HepG2 (cell line): ENCODE measurements at regions not wholly inside any gene's neighbourhood (a gene's known extent, or its start where the extent isn't known, plus 50 kb on each side); places are given as distances from the start of the nearest gene placed in this dataset.
A peak's percentile ranks its signal among the peaks of the same experiment; 100 is the strongest.

Experiments
- AHDC1 ChIP-seq: sonication (generic); formaldehyde crosslinking; IDR thresholded peaks from 2 replicates; pipeline ENCODE4 v1.5.1; 2020; ENCODE audit warnings: mild to moderate bottlenecking, missing genetic modification reagents, borderline replicate concordance
- ATF3 ChIP-seq: sonication (generic); formaldehyde crosslinking; IDR thresholded peaks from 2 replicates; pipeline ENCODE4 v1.4.0; 2020; ENCODE audit warnings: missing genetic modification reagents
- ATF5 ChIP-seq: sonication (generic); formaldehyde crosslinking; IDR thresholded peaks from 2 replicates; pipeline ENCODE4 v1.4.0; 2020; ENCODE audit warnings: mild to moderate bottlenecking, low read depth, missing genetic modification reagents
- CAMTA2 ChIP-seq: sonication (generic); formaldehyde crosslinking; IDR thresholded peaks from 2 replicates; pipeline ENCODE4 v1.4.0; 2020; ENCODE audit warnings: mild to moderate bottlenecking, missing genetic modification reagents, borderline replicate concordance
- DDIT3 ChIP-seq: sonication (generic); formaldehyde crosslinking; IDR thresholded peaks from 2 replicates; pipeline ENCODE4 v1.4.0; 2020; ENCODE audit warnings: mild to moderate bottlenecking, missing genetic modification reagents
- FIP1L1 ChIP-seq: fragments of 200-400 bp; formaldehyde crosslinking; IDR thresholded peaks from 2 replicates; pipeline ENCODE4 v1.6.1; 2018; ENCODE audit warnings: low read depth, mild to moderate bottlenecking, low read length, moderate library complexity, borderline replicate concordance; ENCODE audit not compliant: insufficient read depth
- HES4 ChIP-seq: sonication (generic); formaldehyde crosslinking; IDR thresholded peaks from 2 replicates; pipeline ENCODE4 v1.9.0; 2021; ENCODE audit warnings: mild to moderate bottlenecking, missing genetic modification reagents, borderline replicate concordance
- IRX3 ChIP-seq: sonication (generic); formaldehyde crosslinking; IDR thresholded peaks from 2 replicates; pipeline ENCODE4 v1.8.1; 2023; ENCODE audit warnings: mild to moderate bottlenecking, low read depth, missing genetic modification reagents, borderline replicate concordance
- MTF2 ChIP-seq: sonication (generic); formaldehyde crosslinking; IDR thresholded peaks from 2 replicates; pipeline ENCODE4 v1.5.0; 2020; ENCODE audit warnings: missing genetic modification reagents, borderline replicate concordance
- NFIC ChIP-seq: IDR thresholded peaks from 2 replicates; pipeline ENCODE4 v1.6.1; 2012; ENCODE audit warnings: mild to moderate bottlenecking, low read length, inconsistent platforms
- NPAS2 ChIP-seq: sonication (generic); formaldehyde crosslinking; IDR thresholded peaks from 2 replicates; pipeline ENCODE4 v1.8.0; 2022; ENCODE audit warnings: mild to moderate bottlenecking, missing genetic modification reagents, borderline replicate concordance
- SUZ12 ChIP-seq: fragments of 150-350 bp; IDR thresholded peaks from 2 replicates; pipeline ENCODE4 v1.6.1; 2014; ENCODE audit warnings: low read depth, low read length
- ZBTB42 ChIP-seq: sonication (generic); formaldehyde crosslinking; IDR thresholded peaks from 2 replicates; pipeline ENCODE4 v1.5.0; 2020; ENCODE audit warnings: mild to moderate bottlenecking, missing genetic modification reagents
- ZNF367 ChIP-seq: sonication (generic); formaldehyde crosslinking; IDR thresholded peaks from 2 replicates; pipeline ENCODE4 v1.4.0; 2020; ENCODE audit warnings: missing genetic modification reagents, borderline replicate concordance
- ZNF431 ChIP-seq: sonication (generic); formaldehyde crosslinking; IDR thresholded peaks from 2 replicates; pipeline ENCODE4 v1.9.0; 2022; ENCODE audit warnings: missing genetic modification reagents, low read depth, mild to moderate bottlenecking, borderline replicate concordance
- ZNF7 ChIP-seq: IDR thresholded peaks from 2 replicates; pipeline ENCODE4 v1.6.1; 2016; ENCODE audit warnings: missing biosample characterization, missing genetic modification reagents
- ZSCAN22 ChIP-seq: sonication (generic); formaldehyde crosslinking; IDR thresholded peaks from 2 replicates; pipeline ENCODE4 v1.4.0; 2020; ENCODE audit warnings: mild to moderate bottlenecking, missing genetic modification reagents
- TF ChIP-seq, protein P1 (sequence below): sonication (generic); IDR thresholded peaks from 2 replicates; pipeline ENCODE4 v1.6.1; 2016; ENCODE audit warnings: low read depth, borderline replicate concordance
- TF ChIP-seq, protein P2 (sequence below): sonication (generic); formaldehyde crosslinking; IDR thresholded peaks from 2 replicates; pipeline ENCODE4 v1.4.0; 2020; ENCODE audit warnings: missing genetic modification reagents

DNA sequence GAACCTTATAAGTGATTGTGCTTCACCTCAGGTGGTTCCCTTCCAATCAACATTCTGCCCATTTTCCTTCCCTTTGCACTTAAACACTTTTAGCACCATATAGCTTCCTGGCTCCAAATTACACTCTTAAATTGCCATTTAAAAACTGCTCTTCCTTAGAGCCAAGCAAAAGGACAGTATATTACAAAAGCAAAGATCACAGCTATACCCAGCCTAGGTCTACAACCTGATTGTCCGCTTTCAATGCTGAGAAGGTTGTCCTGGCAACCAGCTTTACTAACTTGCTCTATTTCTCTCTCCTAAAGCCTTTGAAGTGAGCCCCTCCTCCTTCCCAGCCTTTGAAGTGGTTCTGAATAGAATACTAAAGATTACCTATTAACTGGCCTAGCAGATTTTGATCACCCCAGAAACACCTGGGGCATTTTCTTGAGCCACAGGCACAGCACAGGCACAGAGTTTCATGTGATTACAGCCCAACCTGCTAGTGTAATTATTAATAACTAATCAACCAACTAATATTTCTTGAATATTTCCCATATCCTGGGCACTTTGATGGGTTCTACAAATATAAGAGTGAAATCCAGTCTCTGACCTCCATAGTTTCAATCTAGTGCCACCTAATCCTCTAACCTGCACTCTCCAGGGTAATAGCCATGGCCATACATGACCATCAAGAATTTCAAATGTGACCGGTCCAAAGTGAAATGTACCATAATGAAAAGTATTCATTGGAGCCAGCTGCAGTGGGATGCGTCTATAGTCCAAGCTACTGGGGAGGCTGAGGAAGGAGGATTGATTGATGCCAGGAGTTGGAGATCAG, 63.6 kb upstream of the TRIM24 start (continued):
- no peak for TF ChIP-seq IRX3 (CRISPR knock-in tag)
- peak; percentile 84; the same call in 1 of the 2 replicates for TF ChIP-seq AHDC1 (CRISPR knock-in tag)
- peak; percentile 80; the same call in 1 of the 2 replicates for TF ChIP-seq NFIC
- no peak for TF ChIP-seq DDIT3 (CRISPR knock-in tag)
- no peak for TF ChIP-seq ZBTB42 (CRISPR knock-in tag)
- no peak for TF ChIP-seq ATF5 (CRISPR knock-in tag)
- TF ChIP-seq FIP1L1: no peak
- no peak for TF ChIP-seq ZNF7 (CRISPR knock-in tag)
- TF ChIP-seq, protein P1, sequence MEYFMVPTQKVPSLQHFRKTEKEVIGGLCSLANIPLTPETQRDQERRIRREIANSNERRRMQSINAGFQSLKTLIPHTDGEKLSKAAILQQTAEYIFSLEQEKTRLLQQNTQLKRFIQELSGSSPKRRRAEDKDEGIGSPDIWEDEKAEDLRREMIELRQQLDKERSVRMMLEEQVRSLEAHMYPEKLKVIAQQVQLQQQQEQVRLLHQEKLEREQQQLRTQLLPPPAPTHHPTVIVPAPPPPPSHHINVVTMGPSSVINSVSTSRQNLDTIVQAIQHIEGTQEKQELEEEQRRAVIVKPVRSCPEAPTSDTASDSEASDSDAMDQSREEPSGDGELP: peak; percentile 76
- no peak for TF ChIP-seq NPAS2 (CRISPR knock-in tag)
- no peak for TF ChIP-seq ZSCAN22 (CRISPR knock-in tag)
- no peak for TF ChIP-seq ZNF367 (CRISPR knock-in tag)
- TF ChIP-seq, protein P2, sequence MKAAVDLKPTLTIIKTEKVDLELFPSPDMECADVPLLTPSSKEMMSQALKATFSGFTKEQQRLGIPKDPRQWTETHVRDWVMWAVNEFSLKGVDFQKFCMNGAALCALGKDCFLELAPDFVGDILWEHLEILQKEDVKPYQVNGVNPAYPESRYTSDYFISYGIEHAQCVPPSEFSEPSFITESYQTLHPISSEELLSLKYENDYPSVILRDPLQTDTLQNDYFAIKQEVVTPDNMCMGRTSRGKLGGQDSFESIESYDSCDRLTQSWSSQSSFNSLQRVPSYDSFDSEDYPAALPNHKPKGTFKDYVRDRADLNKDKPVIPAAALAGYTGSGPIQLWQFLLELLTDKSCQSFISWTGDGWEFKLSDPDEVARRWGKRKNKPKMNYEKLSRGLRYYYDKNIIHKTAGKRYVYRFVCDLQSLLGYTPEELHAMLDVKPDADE (CRISPR knock-in tag): no peak
- TF ChIP-seq MTF2 (CRISPR knock-in tag): no peak
- no peak for TF ChIP-seq HES4 (CRISPR knock-in tag)
- TF ChIP-seq CAMTA2 (CRISPR knock-in tag): no peak
- no peak for TF ChIP-seq ATF3 (CRISPR knock-in tag)
- no peak; the same call in 1 of the 2 replicates for TF ChIP-seq ZNF431 (CRISPR knock-in tag)
- TF ChIP-seq SUZ12: no peak
